Liver (tissue), 3 donors: ENCODE measurements at regions not wholly inside any gene's neighbourhood (a gene's known extent, or its start where the extent isn't known, plus 50 kb on each side); places are given as distances from the start of the nearest gene placed in this dataset.

Source experiments
- ATF3 ChIP-seq: IDR thresholded peaks from 2 replicates; pipeline ENCODE4 v1.6.1; 2016; ENCODE audit warnings: antibody characterized with exemption
- CTCF ChIP-seq: fragments of 150-350 bp; IDR thresholded peaks from 2 replicates; pipeline ENCODE4 v1.5.1; 2017; ENCODE audit warnings: improper control_type of control experiment, low read depth, low read length; ENCODE audit not compliant: missing input control
- JUND ChIP-seq, 2 donors: IDR thresholded peaks; 2 replicates each; pipeline ENCODE4 v1.6.1; 2016; ENCODE audit warnings: antibody characterized with exemption in 2 of 2
- SP1 ChIP-seq: IDR thresholded peaks from 2 replicates; pipeline ENCODE4 v1.6.1; 2018; ENCODE audit warnings: antibody characterized with exemption, mild to moderate bottlenecking
- TAF1 ChIP-seq: conservative IDR thresholded peaks from 2 replicates; pipeline ENCODE4 v1.6.1; 2016; ENCODE audit warnings: antibody characterized with exemption, mild to moderate bottlenecking
- TF ChIP-seq, protein P1 (sequence below): IDR thresholded peaks from 2 replicates; pipeline ENCODE4 v1.6.1; 2016; ENCODE audit warnings: antibody characterized with exemption, mild to moderate bottlenecking
- TF ChIP-seq, protein P2 (sequence below): IDR thresholded peaks from 2 replicates; pipeline ENCODE4 v1.6.1; 2016; ENCODE audit warnings: antibody characterized with exemption
- donor health status: healthy.
- donor health status: healthy.

- TF ChIP-seq CTCF: no peak
- TF ChIP-seq, protein P1, sequence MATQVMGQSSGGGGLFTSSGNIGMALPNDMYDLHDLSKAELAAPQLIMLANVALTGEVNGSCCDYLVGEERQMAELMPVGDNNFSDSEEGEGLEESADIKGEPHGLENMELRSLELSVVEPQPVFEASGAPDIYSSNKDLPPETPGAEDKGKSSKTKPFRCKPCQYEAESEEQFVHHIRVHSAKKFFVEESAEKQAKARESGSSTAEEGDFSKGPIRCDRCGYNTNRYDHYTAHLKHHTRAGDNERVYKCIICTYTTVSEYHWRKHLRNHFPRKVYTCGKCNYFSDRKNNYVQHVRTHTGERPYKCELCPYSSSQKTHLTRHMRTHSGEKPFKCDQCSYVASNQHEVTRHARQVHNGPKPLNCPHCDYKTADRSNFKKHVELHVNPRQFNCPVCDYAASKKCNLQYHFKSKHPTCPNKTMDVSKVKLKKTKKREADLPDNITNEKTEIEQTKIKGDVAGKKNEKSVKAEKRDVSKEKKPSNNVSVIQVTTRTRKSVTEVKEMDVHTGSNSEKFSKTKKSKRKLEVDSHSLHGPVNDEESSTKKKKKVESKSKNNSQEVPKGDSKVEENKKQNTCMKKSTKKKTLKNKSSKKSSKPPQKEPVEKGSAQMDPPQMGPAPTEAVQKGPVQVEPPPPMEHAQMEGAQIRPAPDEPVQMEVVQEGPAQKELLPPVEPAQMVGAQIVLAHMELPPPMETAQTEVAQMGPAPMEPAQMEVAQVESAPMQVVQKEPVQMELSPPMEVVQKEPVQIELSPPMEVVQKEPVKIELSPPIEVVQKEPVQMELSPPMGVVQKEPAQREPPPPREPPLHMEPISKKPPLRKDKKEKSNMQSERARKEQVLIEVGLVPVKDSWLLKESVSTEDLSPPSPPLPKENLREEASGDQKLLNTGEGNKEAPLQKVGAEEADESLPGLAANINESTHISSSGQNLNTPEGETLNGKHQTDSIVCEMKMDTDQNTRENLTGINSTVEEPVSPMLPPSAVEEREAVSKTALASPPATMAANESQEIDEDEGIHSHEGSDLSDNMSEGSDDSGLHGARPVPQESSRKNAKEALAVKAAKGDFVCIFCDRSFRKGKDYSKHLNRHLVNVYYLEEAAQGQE: no peak
- TF ChIP-seq, protein P2, sequence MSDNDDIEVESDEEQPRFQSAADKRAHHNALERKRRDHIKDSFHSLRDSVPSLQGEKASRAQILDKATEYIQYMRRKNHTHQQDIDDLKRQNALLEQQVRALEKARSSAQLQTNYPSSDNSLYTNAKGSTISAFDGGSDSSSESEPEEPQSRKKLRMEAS: no peak
- TF ChIP-seq JUND (IDR thresholded peaks at IDR 0.05): no peak
- no peak for TF ChIP-seq TAF1
- TF ChIP-seq ATF3: no peak
- no peak for TF ChIP-seq SP1
Measured at GRCh38 chr1:172900376-172900997, 150.3 kb downstream of the TNFSF18 start.
